Spinal cord (tissue), 9 donors: ENCODE measurements at regions not wholly inside any gene's neighbourhood (a gene's known extent, or its start where the extent isn't known, plus 50 kb on each side); places are given as distances from the start of the nearest gene placed in this dataset.

ENCODE experiments used
- DNase-seq, 6 donors: peaks; one replicate each; pipeline versions ENCODE4 v3.0.0 to v3.0.0-alpha.2; 2013 to 2015; ENCODE audit warnings: low spot score in 6 of 6, low read depth in 4 of 6
- H3K27ac ChIP-seq: one replicate; pipeline ENCODE4 v1.5.1; 2013; ENCODE audit warnings: low read depth, low read length, control low read depth
- H3K27me3 ChIP-seq: one replicate; pipeline ENCODE4 v1.6.1; 2013; ENCODE audit warnings: low read length; ENCODE audit not compliant: control insufficient read depth, insufficient read depth
- H3K36me3 ChIP-seq: one replicate; pipeline ENCODE4 v1.6.1; 2013; ENCODE audit warnings: low read length; ENCODE audit not compliant: control insufficient read depth, insufficient read depth
- H3K4me1 ChIP-seq: one replicate; pipeline ENCODE4 v1.6.1; 2013; ENCODE audit warnings: low read length; ENCODE audit not compliant: control insufficient read depth, insufficient read depth
- H3K4me3 ChIP-seq: one replicate; pipeline ENCODE4 v1.5.1; 2013; ENCODE audit warnings: low read depth, low read length, control low read depth
- H3K9me3 ChIP-seq: one replicate; pipeline ENCODE4 v1.6.1; 2013; ENCODE audit warnings: low read length; ENCODE audit not compliant: control insufficient read depth, insufficient read depth
- WGBS: methylation state at CpG from one replicate; pipeline ENCODE4 v1.1.5; 2013; ENCODE audit warnings: missing lambda C conversion rate; ENCODE audit not compliant: insufficient coverage; 5-methylcytosine and 5-hydroxymethylcytosine counted together
- donor health status: healthy.

- Histone ChIP-seq H3K4me1 (peaks cover 13% of the 10 kb centered on the region), H3K27me3 (no peaks in the 10 kb centered on the region), H3K9me3 (no peaks in the 10 kb centered on the region), H3K27ac (no peak overlapping the region), H3K4me3 (no peak overlapping the region), H3K36me3 (no peaks in the 10 kb centered on the region)
- no peak for DNase-seq
- WGBS, result 73% methylated on average over 3 of the region's 9 CpGs
These were observed 66.3 kb upstream of the CD93 start for GRCh38 chr20:23152308-23152892.

GRCh38 chr20:23151885-23152284 lies 65.8 kb upstream of the CD93 start:
- no peaks in the 10 kb centered on the region for H3K27me3 ChIP-seq
- DNase-seq, result no peak
- H3K36me3 ChIP-seq, result no peaks in the 10 kb centered on the region
- H3K4me1 ChIP-seq, result peaks cover 13% of the 10 kb centered on the region
- 93% methylated on average over 4 of the region's 8 CpGs for WGBS
- no peaks in the 10 kb centered on the region for H3K9me3 ChIP-seq
- no peak overlapping the region for H3K27ac ChIP-seq
- H3K4me3 ChIP-seq, result no peak overlapping the region

GRCh38 chr20:23151008-23151703 lies 65.0 kb upstream of the CD93 start:
- H3K27ac ChIP-seq, result no peak overlapping the region
- no peak for DNase-seq
- WGBS, result 85% methylated on average over 5 of the region's 8 CpGs
- no peaks in the 10 kb centered on the region for H3K9me3 ChIP-seq
- H3K27me3 ChIP-seq, result no peaks in the 10 kb centered on the region
- no peak overlapping the region for H3K4me3 ChIP-seq
- H3K4me1 ChIP-seq, result peaks cover 13% of the 10 kb centered on the region
- H3K36me3 ChIP-seq, result no peaks in the 10 kb centered on the region

GRCh38 chr20:23150304-23151007 lies 64.3 kb upstream of the CD93 start:
- DNase-seq, result no peak
- no peaks in the 10 kb centered on the region for H3K36me3 ChIP-seq
- 78% methylated on average over 7 of the region's 8 CpGs for WGBS

GRCh38 chr20:23149623-23150279 lies 63.6 kb upstream of the CD93 start:
- Histone ChIP-seq H3K9me3 (no peaks in the 10 kb centered on the region), H3K27ac (no peak overlapping the region), H3K4me3 (no peak overlapping the region), H3K27me3 (no peaks in the 10 kb centered on the region), H3K4me1 (peaks cover 21% of the 10 kb centered on the region), H3K36me3 (no peaks in the 10 kb centered on the region)
- 83% methylated on average over 2 of the region's 7 CpGs for WGBS
- no peak for DNase-seq

More at GRCh38 chr20:23150304-23151007, 64.3 kb upstream of the CD93 start:
- Histone ChIP-seq H3K27ac (no peak overlapping the region), H3K4me1 (peaks cover 14% of the 10 kb centered on the region), H3K9me3 (no peaks in the 10 kb centered on the region), H3K27me3 (no peaks in the 10 kb centered on the region), H3K4me3 (no peak overlapping the region)

GRCh38 chr20:23148731-23149570 lies 62.8 kb upstream of the CD93 start:
- Histone ChIP-seq H3K36me3 (no peaks in the 10 kb centered on the region), H3K27me3 (no peaks in the 10 kb centered on the region), H3K4me3 (no peak overlapping the region), H3K4me1 (peaks cover 21% of the 10 kb centered on the region), H3K27ac (no peak overlapping the region), H3K9me3 (no peaks in the 10 kb centered on the region)
- DNase-seq, result no peak
- WGBS, result 91% methylated on average over 6 of the region's 10 CpGs

GRCh38 chr20:23147964-23148730 lies 62.0 kb upstream of the CD93 start:
- no peaks in the 10 kb centered on the region for H3K9me3 ChIP-seq
- DNase-seq, result no peak
- H3K27ac ChIP-seq, result no peak overlapping the region
- 82% methylated on average over 9 of the region's 9 CpGs for WGBS
- H3K4me3 ChIP-seq, result no peak overlapping the region
- no peaks in the 10 kb centered on the region for H3K36me3 ChIP-seq
- peaks cover 21% of the 10 kb centered on the region for H3K4me1 ChIP-seq
- H3K27me3 ChIP-seq, result no peaks in the 10 kb centered on the region

GRCh38 chr20:23147647-23147963 lies 61.5 kb upstream of the CD93 start:
- Histone ChIP-seq H3K27me3 (no peaks in the 10 kb centered on the region), H3K36me3 (no peaks in the 10 kb centered on the region), H3K4me1 (peaks cover 21% of the 10 kb centered on the region), H3K4me3 (no peak overlapping the region), H3K27ac (no peak overlapping the region), H3K9me3 (no peaks in the 10 kb centered on the region)
- no peak for DNase-seq
- 63% methylated on average over 2 of the region's 4 CpGs for WGBS
